ENCODE measurements at regions not wholly inside any gene's neighbourhood (a gene's known extent, or its start where the extent isn't known, plus 50 kb on each side); places are given as distances from the start of the nearest gene placed in this dataset.
A peak's percentile ranks its signal among the peaks of the same experiment; 100 is the strongest.

DNA sequence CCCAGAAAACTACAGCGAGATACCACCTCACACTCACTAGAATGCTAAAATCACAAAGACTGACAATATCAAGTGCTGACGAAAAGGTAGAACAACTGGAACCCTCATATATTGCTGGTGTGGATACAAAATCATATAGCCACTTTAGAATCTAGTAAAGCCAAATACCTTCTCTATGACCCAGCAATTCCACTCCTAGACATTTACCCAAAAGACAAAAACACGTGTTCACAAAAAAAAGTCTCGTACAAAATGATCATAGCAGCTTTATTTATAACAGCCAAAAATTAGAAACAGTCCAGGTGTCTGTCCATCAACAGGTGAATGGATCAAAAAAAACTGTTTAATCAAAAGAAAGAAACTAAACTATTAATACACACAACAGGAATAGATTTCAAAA lies 126.6 kb downstream of the ZFP36L2 start:
- Mint-ChIP-seq H3K27me3 (no peaks in the 10 kb centered on the region), H3K4me3 (no peak overlapping the region), H3K36me3 (ENCODE audit: low read depth) (peaks cover 5% of the 10 kb centered on the region), H3K27ac (no peak overlapping the region), H3K4me1 (no peaks in the 10 kb centered on the region), H3K9me3 (peaks cover 3% of the 10 kb centered on the region)
- DNase-seq, result no peak
- ChIA-PET POLR2A (no interaction called here), CTCF (no interaction called here)

GRCh38 chr2:43098539-43098938 lies 127.9 kb downstream of the ZFP36L2 start:
- Mint-ChIP-seq H3K36me3 (ENCODE audit: low read depth) (peaks cover 9% of the 10 kb centered on the region), H3K27me3 (no peaks in the 10 kb centered on the region), H3K9me3 (peaks cover 10% of the 10 kb centered on the region), H3K27ac (no peak overlapping the region), H3K4me1 (no peaks in the 10 kb centered on the region), H3K4me3 (no peak overlapping the region)
- no peak for DNase-seq
- POLR2A ChIA-PET, result no interaction called here
- CTCF ChIA-PET, result interaction anchor here (0.8 to 1.2 kb wide), 3 partner anchors 8 to 11 kb away, joined by 3 to 4 read pairs (median 3); no protein-coding TSS in a partner anchor

GRCh38 chr2:43097644-43098408 lies 128.6 kb downstream of the ZFP36L2 start:
- ChIA-PET POLR2A (no interaction called here), CTCF (interaction anchor here (0.6 to 1.2 kb wide), 4 partner anchors 9 to 12 kb away, joined by 3 to 4 read pairs (median 4); no protein-coding TSS in a partner anchor)
- Mint-ChIP-seq H3K27me3 (peaks cover 2% of the 10 kb centered on the region), H3K27ac (no peak overlapping the region), H3K4me3 (no peak overlapping the region), H3K4me1 (no peaks in the 10 kb centered on the region), H3K36me3 (ENCODE audit: low read depth) (peaks cover 12% of the 10 kb centered on the region), H3K9me3 (peaks cover 13% of the 10 kb centered on the region)
- no peak for DNase-seq

- DNase-seq, result no peak
- Mint-ChIP-seq H3K27ac (no peak overlapping the region), H3K9me3 (peaks cover 19% of the 10 kb centered on the region), H3K27me3 (peaks cover 5% of the 10 kb centered on the region), H3K4me1 (no peaks in the 10 kb centered on the region), H3K36me3 (ENCODE audit: low read depth) (peaks cover 12% of the 10 kb centered on the region), H3K4me3 (no peak overlapping the region)
- CTCF ChIA-PET, result interaction anchor here (1.0 kb wide), 1 partner anchor 12 kb away, joined by 3 read pairs; no protein-coding TSS in a partner anchor
- POLR2A ChIA-PET, result no interaction called here
Measured at GRCh38 chr2:43095533-43096295, 130.7 kb downstream of the ZFP36L2 start.

GRCh38 chr2:43092520-43093179 lies 133.8 kb downstream of the ZFP36L2 start:
- no peak for DNase-seq
- Mint-ChIP-seq H3K27ac (no peak overlapping the region), H3K4me1 (no peaks in the 10 kb centered on the region), H3K27me3 (peaks cover 5% of the 10 kb centered on the region), H3K36me3 (ENCODE audit: low read depth) (peaks cover 12% of the 10 kb centered on the region), H3K9me3 (peaks cover 20% of the 10 kb centered on the region), H3K4me3 (no peak overlapping the region)
- CTCF ChIA-PET, result interaction anchor here (0.6 to 1.2 kb wide), 3 partner anchors 12 to 474 kb away, joined by 3 read pairs; no protein-coding TSS in a partner anchor
- POLR2A ChIA-PET, result no interaction called here

GRCh38 chr2:43090317-43090716 lies 136.1 kb downstream of the ZFP36L2 start:
- DNase-seq, result no peak
- no peak overlapping the region for H3K27ac Mint-ChIP-seq

GRCh38 chr2:43088143-43089073 lies 138.0 kb downstream of the ZFP36L2 start:
- no peaks in the 10 kb centered on the region for H3K4me1 Mint-ChIP-seq
- H3K27ac Mint-ChIP-seq, result no peak overlapping the region
- H3K36me3 Mint-ChIP-seq (ENCODE audit: low read depth), result peaks cover 3% of the 10 kb centered on the region
- peaks cover 5% of the 10 kb centered on the region for H3K27me3 Mint-ChIP-seq
- H3K9me3 Mint-ChIP-seq, result peaks cover 10% of the 10 kb centered on the region
- DNase-seq, result no peak
- CTCF ChIA-PET, result interaction anchor here (0.6 to 1.5 kb wide), 3 partner anchors 10 to 165 kb away, joined by 3 to 4 read pairs (median 3); no protein-coding TSS in a partner anchor
- POLR2A ChIA-PET, result interaction anchor here (0.6 kb wide), 1 partner anchor 234 kb away, joined by 3 read pairs; no protein-coding TSS in a partner anchor
- H3K4me3 Mint-ChIP-seq, result no peak overlapping the region

More at GRCh38 chr2:43090317-43090716, 136.1 kb downstream of the ZFP36L2 start:
- Mint-ChIP-seq H3K9me3 (peaks cover 17% of the 10 kb centered on the region), H3K27me3 (peaks cover 5% of the 10 kb centered on the region), H3K4me3 (no peak overlapping the region), H3K4me1 (no peaks in the 10 kb centered on the region), H3K36me3 (ENCODE audit: low read depth) (peaks cover 7% of the 10 kb centered on the region)
- CTCF ChIA-PET, result no interaction called here
- POLR2A ChIA-PET, result no interaction called here

DNA sequence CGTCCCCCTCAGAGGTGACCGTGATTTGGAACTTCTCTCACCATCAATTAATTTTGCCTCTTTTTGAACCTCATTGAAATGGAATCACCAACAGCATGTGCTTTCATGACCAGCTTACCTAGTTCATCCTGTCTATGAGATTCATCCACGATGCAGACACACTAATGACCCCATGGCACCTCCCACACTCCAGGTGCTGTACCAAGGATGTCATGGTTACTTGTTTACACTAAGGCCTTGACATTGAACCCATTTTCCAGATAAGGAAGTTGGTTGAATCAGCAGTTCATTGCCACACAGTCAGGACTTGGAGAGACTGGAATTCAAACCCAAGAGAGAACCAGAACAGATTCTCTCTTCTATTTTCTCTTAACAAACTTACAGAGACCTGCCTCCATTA lies 139.0 kb downstream of the ZFP36L2 start:
- Mint-ChIP-seq H3K4me3 (no peak overlapping the region), H3K27me3 (peaks cover 2% of the 10 kb centered on the region), H3K4me1 (no peaks in the 10 kb centered on the region), H3K27ac (peak overlapping the region; percentile 13), H3K9me3 (peaks cover 7% of the 10 kb centered on the region), H3K36me3 (ENCODE audit: low read depth) (no peaks in the 10 kb centered on the region)
- DNase-seq, result no peak
- ChIA-PET CTCF (no interaction called here), POLR2A (no interaction called here)

GRCh38 chr2:43086451-43087221 lies 139.8 kb downstream of the ZFP36L2 start:
- DNase-seq, result no peak
- ChIA-PET POLR2A (no interaction called here), CTCF (no interaction called here)
- no peaks in the 10 kb centered on the region for H3K4me1 Mint-ChIP-seq
- H3K9me3 Mint-ChIP-seq, result peaks cover 4% of the 10 kb centered on the region
- H3K36me3 Mint-ChIP-seq (ENCODE audit: low read depth), result no peaks in the 10 kb centered on the region
- H3K27ac Mint-ChIP-seq, result no peak overlapping the region
- no peak overlapping the region for H3K4me3 Mint-ChIP-seq
- no peaks in the 10 kb centered on the region for H3K27me3 Mint-ChIP-seq

DNA sequence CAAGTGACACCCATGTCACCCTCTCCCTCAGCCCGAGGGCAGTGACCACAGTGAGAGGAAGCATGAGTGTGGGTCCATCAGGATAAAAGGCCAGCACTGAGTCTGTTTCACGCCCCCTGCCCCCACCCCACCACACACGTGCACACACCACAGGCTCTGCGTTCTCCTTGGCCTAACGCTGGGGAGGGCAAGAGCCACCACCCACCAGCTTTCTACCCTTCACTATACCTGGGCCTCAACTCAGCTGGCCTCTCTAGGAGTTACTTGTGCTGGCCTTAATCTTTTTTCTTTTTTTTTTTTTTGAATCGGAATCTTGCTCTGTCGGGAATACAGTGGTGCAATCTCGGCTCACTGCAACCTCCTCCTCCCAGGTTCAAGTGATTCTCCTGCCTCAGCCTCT lies 140.5 kb downstream of the ZFP36L2 start:
- no peak for DNase-seq
- Mint-ChIP-seq H3K27me3 (no peaks in the 10 kb centered on the region), H3K27ac (no peak overlapping the region), H3K4me1 (no peaks in the 10 kb centered on the region), H3K36me3 (ENCODE audit: low read depth) (no peaks in the 10 kb centered on the region), H3K4me3 (no peak overlapping the region), H3K9me3 (peaks cover 3% of the 10 kb centered on the region)
- ChIA-PET CTCF (interaction anchor here (0.6 kb wide), 1 partner anchor 864 kb away, joined by 4 read pairs; no protein-coding TSS in a partner anchor), POLR2A (no interaction called here)

DNA sequence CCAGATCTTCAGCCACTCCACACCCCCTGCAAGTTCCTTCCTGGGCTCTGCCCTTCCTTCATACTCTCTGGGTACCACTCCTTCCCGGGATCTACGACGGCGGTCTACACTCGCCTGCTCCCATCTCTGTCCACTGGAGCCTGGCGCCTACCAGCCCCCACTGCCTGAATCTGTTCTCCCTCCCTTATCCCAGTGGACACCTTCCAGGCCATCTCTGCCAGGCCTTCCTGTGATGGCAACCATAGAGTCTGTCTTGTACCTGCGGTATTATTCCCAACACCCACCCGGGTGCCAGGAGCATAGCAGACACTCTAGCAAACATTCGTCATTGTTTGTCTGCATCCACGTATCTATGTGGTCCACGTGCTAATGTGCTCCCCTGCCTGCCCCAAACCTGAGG lies 140.9 kb downstream of the ZFP36L2 start:
- DNase-seq, result no peak
- H3K36me3 Mint-ChIP-seq (ENCODE audit: low read depth), result no peaks in the 10 kb centered on the region
- ChIA-PET CTCF (interaction anchor here (0.6 kb wide), 1 partner anchor 864 kb away, joined by 4 read pairs; no protein-coding TSS in a partner anchor), POLR2A (no interaction called here)
- H3K27ac Mint-ChIP-seq, result no peak overlapping the region
- peaks cover under 1% of the 10 kb centered on the region for H3K4me1 Mint-ChIP-seq
- H3K9me3 Mint-ChIP-seq, result no peaks in the 10 kb centered on the region
- H3K4me3 Mint-ChIP-seq, result no peak overlapping the region
- H3K27me3 Mint-ChIP-seq, result no peaks in the 10 kb centered on the region
